Osteocyte (in vitro differentiated cells): ENCODE measurements at regions not wholly inside any gene's neighbourhood (a gene's known extent, or its start where the extent isn't known, plus 50 kb on each side); places are given as distances from the start of the nearest gene placed in this dataset.

Experiments
- DNase-seq: peaks from one replicate; pipeline ENCODE4 v3.0.0; 2021; ENCODE audit warnings: mixed read lengths; ENCODE audit not compliant: unreplicated experiment; ENCODE audit errors: extremely low spot score
- H3K27ac Mint-ChIP-seq: one replicate; pipeline ENCODE4 v1.8.0; 2021; ENCODE audit warnings: mild to moderate bottlenecking, mixed read lengths; ENCODE audit not compliant: unreplicated experiment
- H3K27me3 Mint-ChIP-seq: one replicate; pipeline ENCODE4 v1.8.0; 2021; ENCODE audit warnings: mixed read lengths; ENCODE audit not compliant: unreplicated experiment
- H3K36me3 Mint-ChIP-seq: one replicate; pipeline ENCODE4 v1.8.0; 2021; ENCODE audit warnings: mixed read lengths; ENCODE audit not compliant: unreplicated experiment
- H3K4me1 Mint-ChIP-seq: one replicate; pipeline ENCODE4 v1.8.0; 2021; ENCODE audit warnings: mixed read lengths; ENCODE audit not compliant: unreplicated experiment
- H3K4me3 Mint-ChIP-seq: one replicate; pipeline ENCODE4 v1.8.0; 2021; ENCODE audit warnings: mild to moderate bottlenecking, moderate library complexity, mixed read lengths; ENCODE audit not compliant: unreplicated experiment
- H3K9me3 Mint-ChIP-seq: one replicate; pipeline ENCODE4 v1.8.0; 2021; ENCODE audit warnings: mixed read lengths; ENCODE audit not compliant: unreplicated experiment
- CTCF ChIP-seq: fragments of 200-600 bp; sonication (generic); IDR thresholded peaks from 2 replicates; pipeline ENCODE4 v1.5.0; 2021; ENCODE audit warnings: antibody characterized with exemption, mild to moderate bottlenecking, moderate library complexity

- H3K27me3 Mint-ChIP-seq, result peaks cover 2% of the 10 kb centered on the region
- peaks cover 13% of the 10 kb centered on the region for H3K4me1 Mint-ChIP-seq
- no peak for TF ChIP-seq CTCF
Observed at GRCh38 chr4:38280323-38280706, 320.1 kb downstream of the PTTG2 start.

GRCh38 chr4:38281371-38282071 is 321.3 kb downstream of the PTTG2 start:
- no peaks in the 10 kb centered on the region for H3K9me3 Mint-ChIP-seq
- no peak for DNase-seq
- H3K27me3 Mint-ChIP-seq, result peaks cover 4% of the 10 kb centered on the region
- H3K4me1 Mint-ChIP-seq, result peaks cover 11% of the 10 kb centered on the region
- no peak overlapping the region for H3K4me3 Mint-ChIP-seq
- peak overlapping the region; percentile 59 for H3K27ac Mint-ChIP-seq
- H3K36me3 Mint-ChIP-seq, result no peaks in the 10 kb centered on the region
- TF ChIP-seq CTCF, result no peak

More at GRCh38 chr4:38280323-38280706, 320.1 kb downstream of the PTTG2 start:
- Mint-ChIP-seq H3K36me3 (no peaks in the 10 kb centered on the region), H3K9me3 (no peaks in the 10 kb centered on the region), H3K27ac (no peak overlapping the region), H3K4me3 (no peak overlapping the region)
- DNase-seq, result no peak

- TF ChIP-seq CTCF, result no peak
- H3K27ac Mint-ChIP-seq, result no peak overlapping the region
Observed at GRCh38 chr4:38283724-38284123, 323.5 kb downstream of the PTTG2 start.

GRCh38 chr4:38284294-38285030 is 324.3 kb downstream of the PTTG2 start:
- Mint-ChIP-seq H3K4me3 (no peak overlapping the region), H3K27me3 (peaks cover 4% of the 10 kb centered on the region), H3K27ac (no peak overlapping the region), H3K9me3 (no peaks in the 10 kb centered on the region), H3K36me3 (no peaks in the 10 kb centered on the region), H3K4me1 (peaks cover 11% of the 10 kb centered on the region)
- no peak for TF ChIP-seq CTCF
- no peak for DNase-seq

More at GRCh38 chr4:38283724-38284123, 323.5 kb downstream of the PTTG2 start:
- Mint-ChIP-seq H3K36me3 (no peaks in the 10 kb centered on the region), H3K9me3 (no peaks in the 10 kb centered on the region), H3K27me3 (peaks cover 4% of the 10 kb centered on the region), H3K4me1 (peaks cover 11% of the 10 kb centered on the region), H3K4me3 (no peak overlapping the region)
- DNase-seq, result no peak

- Mint-ChIP-seq H3K4me3 (no peak overlapping the region), H3K27me3 (peaks cover 4% of the 10 kb centered on the region), H3K9me3 (no peaks in the 10 kb centered on the region), H3K36me3 (no peaks in the 10 kb centered on the region), H3K4me1 (peaks cover 2% of the 10 kb centered on the region), H3K27ac (no peak overlapping the region)
- no peak for TF ChIP-seq CTCF
- no peak for DNase-seq
Observed at GRCh38 chr4:38287101-38287851, 327.1 kb downstream of the PTTG2 start.
